K562 (cell line): ENCODE measurements at regions not wholly inside any gene's neighbourhood (a gene's known extent, or its start where the extent isn't known, plus 50 kb on each side); places are given as distances from the start of the nearest gene placed in this dataset.

ENCODE experiments used
- ATAC-seq: fragments of 200-7000 bp; cut with Tn5 transposase; 3 replicates; pipeline ENCODE4 v1.9.1; 2020; ENCODE audit warnings: moderate library complexity
- BruUV-seq: library from RNA; stranded (reverse); fragments of 400-500 nt; replicated peaks from 2 replicates; lab custom pipeline; 2021; lab: Mats Ljungman, UMichigan
- CTCF ChIA-PET: fragments of 300-600 bp; formaldehyde crosslinking; extraction: SDS; loops from one replicate; lab custom pipeline; 2021; ENCODE audit warnings: low intra/inter-chr PET ratio; lab: Yijun Ruan, JAX
- POLR2A ChIA-PET: fragments of 300-600, 350-650 bp; sonication (Branson Sonifier 250); formaldehyde crosslinking; extraction: SDS; loops from one replicate; lab custom pipeline; 2021; ENCODE audit warnings: antibody characterized with exemption, inconsistent platforms; lab: Yijun Ruan, JAX
- DNase-seq, 4 experiments: peaks; one replicate each; pipeline versions ENCODE4 v3.0.0 to v3.0.0-alpha.2; 2011 to 2018; ENCODE audit warnings: low spot score in 3 of 4, mixed read lengths in 3 of 4; ENCODE audit errors: extremely low read depth in 1 of 4
- FAIRE-seq: peaks from 2 replicates; lab custom pipeline; 2011; peaks lifted over from hg19 to GRCh38; lab: Jason Lieb, UNC
- H2AFZ ChIP-seq: 2 replicates; pipeline ENCODE4 v1.6.0; 2011; ENCODE audit warnings: low read depth, low read length, control low read depth, inconsistent platforms
- H3K27ac ChIP-seq: fragments of 200-600 bp; 3 replicates; pipeline ENCODE4 v1.8.0; 2011; ENCODE audit warnings: low read depth, mild to moderate bottlenecking, control low read depth, inconsistent platforms, low read length, moderate library complexity, mixed read lengths; ENCODE audit errors: extremely low read depth
- H3K27me3 ChIP-seq, 2 experiments: fragments of 300-600 bp in 1 of 2; 2 replicates in 1 of 2; 3 replicates in 1 of 2; pipeline versions ENCODE4 v1.6.0 to v1.8.0; 2011; ENCODE audit warnings: inconsistent platforms in 2 of 2, low read length in 2 of 2, mild to moderate bottlenecking in 1 of 2, mixed read lengths in 1 of 2, moderate library complexity in 1 of 2; ENCODE audit not compliant: control insufficient read depth in 2 of 2, insufficient read depth in 2 of 2
- H3K36me3 ChIP-seq: fragments of 300-600 bp; 3 replicates; pipeline ENCODE4 v1.8.0; 2011; ENCODE audit warnings: mild to moderate bottlenecking, low read length, inconsistent platforms; ENCODE audit not compliant: control insufficient read depth, insufficient read depth
- H3K4me1 ChIP-seq, 2 experiments: fragments of 200-600 bp in 1 of 2; replicated peaks in 1 of 2; 2 replicates in 1 of 2; 3 replicates in 1 of 2; pipeline versions ENCODE4 v1.5.1 to v1.8.0; 2011; ENCODE audit warnings: inconsistent platforms in 2 of 2, low read length in 2 of 2, mild to moderate bottlenecking in 1 of 2, mixed read lengths in 1 of 2, moderate library complexity in 1 of 2; ENCODE audit not compliant: control insufficient read depth in 2 of 2, insufficient read depth in 2 of 2
- H3K4me2 ChIP-seq: 2 replicates; pipeline ENCODE4 v1.6.1; 2011; ENCODE audit warnings: low read length, control low read depth, inconsistent platforms, mixed read lengths; ENCODE audit not compliant: insufficient read depth
- H3K4me3 ChIP-seq: fragments of 200-600 bp; sonication (generic), shearing (Covaris generic); 2 replicates; pipeline ENCODE4 v1.5.1; 2016; ENCODE audit warnings: control low read depth, inconsistent platforms
- H3K79me2 ChIP-seq: fragments of 200-600 bp; 3 replicates; pipeline ENCODE4 v1.8.0; 2011; ENCODE audit warnings: low read length, inconsistent platforms; ENCODE audit not compliant: control insufficient read depth, insufficient read depth
- H3K9ac ChIP-seq, 2 experiments: 2 replicates each; pipeline versions ENCODE4 v1.6.0 to v1.6.1; 2011; ENCODE audit warnings: low read depth in 2 of 2, low read length in 2 of 2, control low read depth in 1 of 2, inconsistent platforms in 1 of 2, mild to moderate bottlenecking in 1 of 2, mixed read lengths in 1 of 2; ENCODE audit not compliant: insufficient read depth in 1 of 2
- H3K9me1 ChIP-seq: one replicate; pipeline ENCODE4 v1.6.0; 2011; ENCODE audit warnings: inconsistent platforms, mild to moderate bottlenecking, low read length, moderate library complexity; ENCODE audit not compliant: control insufficient read depth, insufficient read depth
- H3K9me3 ChIP-seq: replicated peaks from 2 replicates; pipeline ENCODE4 v1.5.1; 2011; ENCODE audit warnings: low read depth, low read length, inconsistent platforms; ENCODE audit not compliant: control insufficient read depth, insufficient read depth
- H4K20me1 ChIP-seq: replicated peaks from 2 replicates; pipeline ENCODE4 v1.6.1; 2011; ENCODE audit warnings: low read length, inconsistent platforms, mixed read lengths; ENCODE audit not compliant: control insufficient read depth, insufficient read depth
- EWSR1 ChIP-seq: fragments of 450-650 bp; IDR thresholded peaks from 2 replicates; pipeline ENCODE4 v1.6.1; 2018; ENCODE audit warnings: borderline replicate concordance, mild to moderate bottlenecking, low read depth, moderate library complexity; ENCODE audit not compliant: partially characterized antibody
- KDM2B ChIP-seq: fragments of 250-450 bp; sonication (Bioruptor Pico); IDR thresholded peaks from 2 replicates; pipeline ENCODE4 v1.8.0; 2021; ENCODE audit warnings: mild to moderate bottlenecking, moderate library complexity
- SLC30A9 ChIP-seq: fragments of 250-450 bp; sonication (Bioruptor Pico); IDR thresholded peaks from 2 replicates; pipeline ENCODE4 v1.8.0; 2022; ENCODE audit warnings: mild to moderate bottlenecking, moderate library complexity
- TAF9B ChIP-seq: fragments of 450-650 bp; IDR thresholded peaks from 2 replicates; pipeline ENCODE4 v1.6.1; 2018; ENCODE audit warnings: mild to moderate bottlenecking; ENCODE audit not compliant: partially characterized antibody
- TCF15 ChIP-seq: fragments of 250-450 bp; sonication (Bioruptor Pico); IDR thresholded peaks from 2 replicates; pipeline ENCODE4 v1.8.0; 2022; ENCODE audit warnings: moderate library complexity, mild to moderate bottlenecking, inconsistent platforms
- U2AF2 ChIP-seq: fragments of 200-400 bp; formaldehyde crosslinking; optimal IDR thresholded peaks from 2 replicates; pipeline ENCODE3; 2017; ENCODE audit warnings: low read depth, mild to moderate bottlenecking, low read length
- ZNF165 ChIP-seq: fragments of 250-450 bp; sonication (Bioruptor Pico); IDR thresholded peaks from 2 replicates; pipeline ENCODE4 v1.4.0; 2020; ENCODE audit warnings: borderline replicate concordance
- WGBS: fragments of 100-300 bp; shearing (Covaris generic); methylation state at CpG from one replicate; pipeline ENCODE4 v1.1.6; 2016; ENCODE audit warnings: low coverage, mixed read lengths; ENCODE audit not compliant: insufficient coverage; ENCODE audit errors: missing lambda C conversion rate; 5-methylcytosine and 5-hydroxymethylcytosine counted together
- in situ Hi-C: fragments of 300-500 bp; cut with MboI; formaldehyde crosslinking; loops from 4 replicates; pipeline ENCODE4 v1.15.0; 2018; ENCODE audit warnings: inconsistent platforms, mixed read lengths
- intact Hi-C: fragments of 100-400 bp; cut with micrococcal nuclease; formaldehyde crosslinking; loops from 2 replicates; pipeline ENCODE4 v1.14.2; 2022
- TF ChIP-seq, protein P1 (sequence below): sonication (generic); formaldehyde crosslinking; IDR thresholded peaks from 2 replicates; pipeline ENCODE4 v1.8.0; 2022; ENCODE audit warnings: mild to moderate bottlenecking, missing genetic modification reagents

DNA sequence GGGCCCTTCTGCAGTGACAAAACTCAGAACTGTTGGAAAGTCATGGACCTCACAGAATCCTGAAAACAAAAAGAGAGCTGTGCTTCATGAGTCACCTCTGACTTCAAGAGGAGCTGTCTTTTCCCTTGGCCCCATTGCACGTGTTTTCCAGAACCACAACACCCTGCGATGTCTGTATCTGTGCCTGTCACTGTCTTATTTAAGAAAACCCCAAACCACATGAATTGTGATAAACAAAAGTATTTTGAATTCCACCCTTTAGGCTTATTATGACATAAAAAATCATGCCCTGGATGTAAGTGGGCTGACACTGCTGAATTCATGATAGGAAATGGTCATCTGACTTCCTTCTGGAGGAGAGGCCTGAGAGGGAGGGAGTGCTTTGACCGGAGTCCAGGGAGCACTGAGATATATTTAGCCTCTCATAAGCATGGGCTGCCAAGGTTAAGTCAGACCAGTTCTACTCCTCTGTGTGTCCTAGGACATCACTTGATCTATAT is 96.4 kb upstream of the DUSP22 start:
- Histone ChIP-seq H3K4me1 (peaks cover 0 to 6% of the 10 kb centered on the region in 2 experiments; a peak in 1 of 5 replicates), H3K27ac (no peak overlapping the region), H3K4me3 (no peak overlapping the region), H3K4me2 (no peak overlapping the region), H3K9me3 (no peaks in the 10 kb centered on the region), H3K27me3 (peaks cover 6 to 21% of the 10 kb centered on the region in 2 experiments; a peak in 4 of 5 replicates), H3K36me3 (no peaks in the 10 kb centered on the region), H3K9me1 (no peaks in the 10 kb centered on the region), H4K20me1 (no peaks in the 10 kb centered on the region), H3K9ac (no peak overlapping the region), H3K79me2 (no peaks in the 10 kb centered on the region), H2AFZ (no peak overlapping the region)
- no peak for DNase-seq
- POLR2A ChIA-PET, result interaction anchor here (0.7 to 0.8 kb wide), 2 partner anchors 13 to 198 kb away, joined by 3 to 4 read pairs; no protein-coding TSS in a partner anchor
- FAIRE-seq, result no peak
- BruUV-seq, result no TSS peak
- intact Hi-C loops (no loop called here), in situ Hi-C loops (no loop called here)
- WGBS, result 0% methylated on average over 3 of the region's 3 CpGs
- TF ChIP-seq, protein P1, sequence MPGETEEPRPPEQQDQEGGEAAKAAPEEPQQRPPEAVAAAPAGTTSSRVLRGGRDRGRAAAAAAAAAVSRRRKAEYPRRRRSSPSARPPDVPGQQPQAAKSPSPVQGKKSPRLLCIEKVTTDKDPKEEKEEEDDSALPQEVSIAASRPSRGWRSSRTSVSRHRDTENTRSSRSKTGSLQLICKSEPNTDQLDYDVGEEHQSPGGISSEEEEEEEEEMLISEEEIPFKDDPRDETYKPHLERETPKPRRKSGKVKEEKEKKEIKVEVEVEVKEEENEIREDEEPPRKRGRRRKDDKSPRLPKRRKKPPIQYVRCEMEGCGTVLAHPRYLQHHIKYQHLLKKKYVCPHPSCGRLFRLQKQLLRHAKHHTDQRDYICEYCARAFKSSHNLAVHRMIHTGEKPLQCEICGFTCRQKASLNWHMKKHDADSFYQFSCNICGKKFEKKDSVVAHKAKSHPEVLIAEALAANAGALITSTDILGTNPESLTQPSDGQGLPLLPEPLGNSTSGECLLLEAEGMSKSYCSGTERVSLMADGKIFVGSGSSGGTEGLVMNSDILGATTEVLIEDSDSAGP (CRISPR knock-in tag), result no peak
- TF ChIP-seq EWSR1 (no peak), KDM2B (CRISPR knock-in tag) (no peak), ZNF165 (CRISPR knock-in tag) (no peak), TAF9B (no peak), TCF15 (no peak), U2AF2 (no peak), SLC30A9 (CRISPR knock-in tag) (no peak)
- CTCF ChIA-PET, result no interaction called here
- no peak for ATAC-seq
